ENCODE measurements at regions not wholly inside any gene's neighbourhood (a gene's known extent, or its start where the extent isn't known, plus 50 kb on each side); places are given as distances from the start of the nearest gene placed in this dataset.
"Not testable (repeated sequence)": the region's sequence is repeated elsewhere in the genome, so short reads cannot be mapped to it uniquely, and the experiment has no call there.

DNA sequence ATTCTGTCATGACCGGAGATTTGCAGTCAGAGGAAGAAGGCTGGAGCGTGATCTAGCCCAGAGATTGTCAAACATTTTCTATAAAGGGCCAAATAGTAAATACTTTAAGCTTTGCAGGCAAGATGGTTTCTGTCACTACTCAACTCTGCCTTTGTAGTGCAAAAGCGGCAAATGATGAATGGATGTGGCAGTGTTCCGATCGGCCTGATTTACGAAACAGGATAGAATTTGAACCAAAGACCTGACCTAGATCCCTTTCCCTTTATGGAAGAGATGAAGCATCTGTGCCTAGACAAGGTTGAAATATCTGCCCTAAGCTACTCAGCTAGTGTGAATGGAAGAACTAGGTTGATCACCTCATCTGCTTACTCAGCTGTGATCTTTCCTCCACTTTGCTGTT lies 209.5 kb downstream of the YTHDC2 start:
- no peak for DNase-seq

DNA sequence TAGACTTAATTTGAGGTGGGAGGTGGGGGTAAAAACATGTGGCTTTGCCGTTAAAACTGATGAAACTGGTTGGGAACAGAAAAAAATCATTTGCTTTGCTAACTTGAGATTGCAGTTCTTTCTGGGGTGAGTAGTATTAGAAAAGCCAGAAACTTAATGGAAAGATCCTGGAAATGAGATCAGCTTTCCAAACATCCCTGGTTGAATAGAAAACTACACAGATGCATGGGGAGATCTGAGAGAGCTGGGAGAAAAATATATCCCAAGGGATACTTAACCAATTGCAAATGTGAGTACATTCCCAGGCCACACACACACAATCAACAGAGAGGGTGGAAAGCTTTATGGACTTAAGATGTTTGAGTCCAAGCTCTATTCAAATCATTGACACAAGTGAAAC lies 222.3 kb downstream of the YTHDC2 start:
- DNase-seq: no peak

DNA sequence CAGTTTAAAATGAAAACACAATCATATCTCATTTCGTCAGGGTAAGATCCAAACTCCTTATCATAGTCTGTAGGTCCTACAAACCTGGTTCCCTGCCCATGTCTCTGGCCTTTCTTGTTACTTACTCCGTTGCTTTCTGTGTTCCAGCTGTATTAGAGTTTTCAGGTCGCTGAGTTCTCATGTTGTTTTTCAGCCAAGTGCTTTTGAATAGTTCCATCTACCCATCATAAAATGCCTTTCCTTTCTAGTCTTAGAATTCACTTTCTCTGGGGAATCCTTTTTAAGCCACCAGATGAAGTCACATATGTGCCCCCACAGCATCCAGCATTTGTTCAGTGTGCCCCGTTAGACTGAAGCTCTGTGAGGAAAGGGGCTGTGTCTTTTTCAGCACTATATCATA lies 228.7 kb downstream of the YTHDC2 start:
- no peak for DNase-seq

DNA sequence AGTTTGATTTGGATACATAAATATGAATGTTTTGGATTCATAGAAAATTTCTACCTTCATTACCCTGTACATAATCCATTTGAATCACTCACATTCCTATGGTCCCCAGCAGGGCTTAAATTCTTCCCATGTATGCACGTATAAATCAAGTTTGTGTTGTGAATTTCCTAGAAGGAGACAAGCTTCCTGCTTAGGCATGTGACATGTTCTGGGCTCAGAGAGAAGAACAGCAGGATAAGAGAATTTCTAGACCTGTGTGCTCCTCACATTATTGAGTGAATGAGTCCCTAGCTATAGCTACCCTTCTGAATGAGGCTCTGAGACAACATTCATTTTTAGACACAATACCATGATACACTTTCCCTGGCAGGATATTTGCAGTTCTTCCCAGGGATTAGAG lies 229.1 kb downstream of the YTHDC2 start:
- no peak for DNase-seq

DNA sequence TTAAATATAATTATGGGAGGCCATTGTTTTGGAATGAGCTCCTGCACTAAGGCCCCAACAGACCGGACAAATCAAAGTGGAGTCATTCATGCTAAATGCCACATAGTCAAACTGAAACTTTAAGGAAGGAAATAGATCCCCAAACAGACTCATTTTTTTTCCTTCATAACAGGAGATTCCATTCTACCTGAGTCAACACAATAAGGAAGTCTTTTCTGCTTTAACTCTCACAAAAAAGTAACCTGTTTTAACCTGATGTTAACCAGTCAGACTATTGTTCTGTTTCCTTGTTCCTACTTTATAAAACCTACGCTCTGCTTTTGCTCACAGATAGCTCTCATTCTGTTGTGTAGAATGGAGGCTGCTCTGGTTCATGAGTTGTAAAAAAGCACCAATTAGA lies 234.9 kb downstream of the YTHDC2 start:
- no peak for DNase-seq

DNA sequence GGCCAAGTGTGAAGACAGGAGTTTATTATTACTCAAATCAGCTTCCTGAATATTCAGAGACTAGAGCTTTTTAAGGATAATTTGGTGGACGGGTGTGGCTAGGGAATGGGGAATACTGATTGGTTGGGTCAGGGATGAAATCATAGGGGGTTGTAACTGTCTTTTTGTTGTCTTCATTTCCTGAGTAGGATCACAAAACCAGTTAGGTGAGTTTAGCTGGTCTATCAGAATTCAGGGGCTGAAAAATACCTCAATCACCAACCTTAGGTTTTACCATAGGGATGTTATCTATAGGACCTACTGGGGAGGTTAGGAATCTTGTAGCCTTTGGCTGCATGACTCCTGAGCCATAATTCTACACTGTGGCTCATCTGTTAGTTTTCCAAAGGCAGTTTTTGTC lies 235.8 kb downstream of the YTHDC2 start:
- DNase-seq: no peak

DNA sequence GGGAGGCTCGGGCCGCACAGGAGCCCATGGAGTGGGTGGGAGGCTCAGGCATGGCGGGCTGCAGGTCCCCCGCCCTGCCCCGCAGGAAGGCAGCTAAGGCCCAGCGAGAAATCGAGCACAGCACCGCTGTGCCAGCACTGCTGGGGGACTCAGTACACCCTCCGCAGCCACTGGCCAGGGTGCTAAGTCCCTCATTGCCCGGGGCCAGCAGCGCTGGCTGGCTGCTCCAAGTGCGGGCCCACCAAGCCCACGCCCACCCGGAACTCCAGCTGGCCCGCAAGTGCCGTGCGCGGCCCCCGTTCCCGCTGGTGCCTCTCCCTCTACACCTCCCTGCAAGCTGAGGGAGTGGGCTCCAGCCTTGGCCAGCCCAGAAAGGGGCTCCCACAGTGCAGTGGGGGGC lies 239.7 kb downstream of the YTHDC2 start:
- DNase-seq: not testable (repeated sequence)

DNA sequence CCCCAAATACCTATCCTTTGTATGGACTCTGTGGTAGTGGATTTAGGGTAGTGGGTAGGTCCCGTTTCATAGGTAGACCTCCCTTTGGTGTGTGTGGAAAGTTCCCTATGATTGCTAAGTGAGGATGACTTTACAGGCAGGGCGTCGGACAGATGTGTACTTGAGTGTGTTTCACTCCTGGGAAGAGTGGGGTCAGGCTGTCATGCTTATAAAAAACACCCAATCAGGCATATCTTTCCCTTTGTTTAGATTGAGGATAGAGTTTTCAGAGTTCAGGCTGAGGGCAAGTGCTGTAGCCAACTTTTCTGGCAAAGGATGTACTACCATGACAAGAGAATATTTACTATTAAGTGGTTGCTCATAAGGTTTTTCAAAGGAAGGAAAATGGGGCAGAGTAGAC lies 242.0 kb downstream of the YTHDC2 start:
- no peak for DNase-seq

DNA sequence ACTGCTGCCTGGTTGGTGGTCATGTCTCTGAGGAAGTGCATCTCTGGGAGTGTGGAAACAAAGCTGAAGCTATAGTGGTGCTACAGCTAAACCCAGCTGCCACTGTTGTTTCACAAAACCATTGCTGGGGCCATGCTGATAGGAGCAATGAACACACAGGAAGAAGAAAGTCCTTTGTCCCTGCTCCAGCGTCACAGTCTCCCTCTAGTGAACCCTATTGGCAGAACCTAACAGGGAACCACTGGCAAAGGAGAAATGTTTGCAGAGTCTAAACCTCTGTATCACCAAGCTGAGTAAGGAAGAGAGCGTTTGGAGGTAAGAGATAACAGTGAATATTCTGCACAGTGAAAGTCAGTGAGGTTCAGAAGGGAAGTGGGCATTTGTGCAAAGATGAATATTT lies 244.0 kb downstream of the YTHDC2 start:
- DNase-seq: no peak

DNA sequence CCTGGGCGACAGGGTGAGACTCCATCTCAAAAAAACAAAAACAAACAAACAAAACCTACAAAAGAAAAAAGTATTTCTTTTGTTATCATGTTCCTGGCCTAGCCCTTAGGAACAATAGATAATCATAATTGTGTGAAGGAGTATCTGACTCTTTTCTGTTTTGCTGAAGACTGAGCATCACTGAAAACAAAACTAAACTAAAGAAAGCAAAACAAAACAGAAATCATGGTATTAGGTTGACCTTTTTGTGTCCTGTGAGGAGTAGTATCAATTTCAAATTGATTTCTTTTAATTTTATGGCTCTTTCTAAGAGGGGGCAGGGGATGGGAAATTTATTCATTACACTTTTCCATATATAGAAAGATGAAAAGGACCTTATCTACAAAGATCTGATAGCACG lies 246.0 kb downstream of the YTHDC2 start:
- no peak for DNase-seq

DNA sequence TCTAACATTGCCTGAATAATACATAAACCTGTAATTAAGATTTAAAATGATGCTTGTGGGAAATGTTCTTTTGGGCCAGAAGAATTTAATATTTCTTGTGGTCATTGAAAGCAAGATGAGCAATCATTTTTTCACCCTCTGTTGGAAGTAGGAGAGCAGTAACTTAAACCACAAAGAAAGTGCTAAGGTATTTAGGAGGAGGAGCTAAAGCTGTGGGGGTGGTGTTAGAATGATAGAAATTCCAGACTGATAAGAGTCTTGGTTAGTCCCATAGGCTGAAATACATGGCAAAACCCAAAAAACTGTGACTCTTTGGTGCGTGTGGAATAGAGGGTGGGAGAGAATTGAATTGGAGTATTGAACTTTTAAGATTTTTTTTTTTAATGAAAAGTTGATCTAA lies 247.0 kb downstream of the YTHDC2 start:
- DNase-seq: no peak

DNA sequence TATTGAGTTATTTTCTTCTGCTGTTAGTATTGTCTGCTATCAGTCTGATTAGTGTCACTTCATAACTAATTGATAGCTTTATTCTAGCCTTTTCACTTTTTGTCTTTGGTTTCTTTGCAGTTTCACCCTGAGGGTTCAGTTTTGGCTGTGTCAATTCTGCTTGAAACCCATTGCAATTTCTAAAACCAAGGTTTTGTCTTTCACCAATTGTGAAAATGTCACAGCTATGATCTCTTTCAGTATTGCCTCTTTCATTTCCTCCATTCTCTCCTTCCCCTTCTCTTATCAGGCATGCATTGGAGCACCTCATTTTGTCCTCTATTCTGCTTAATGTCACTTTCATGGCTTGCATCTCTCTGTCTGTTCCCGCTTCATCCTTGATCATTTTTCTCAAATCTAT lies 248.1 kb downstream of the YTHDC2 start:
- DNase-seq: no peak

DNA sequence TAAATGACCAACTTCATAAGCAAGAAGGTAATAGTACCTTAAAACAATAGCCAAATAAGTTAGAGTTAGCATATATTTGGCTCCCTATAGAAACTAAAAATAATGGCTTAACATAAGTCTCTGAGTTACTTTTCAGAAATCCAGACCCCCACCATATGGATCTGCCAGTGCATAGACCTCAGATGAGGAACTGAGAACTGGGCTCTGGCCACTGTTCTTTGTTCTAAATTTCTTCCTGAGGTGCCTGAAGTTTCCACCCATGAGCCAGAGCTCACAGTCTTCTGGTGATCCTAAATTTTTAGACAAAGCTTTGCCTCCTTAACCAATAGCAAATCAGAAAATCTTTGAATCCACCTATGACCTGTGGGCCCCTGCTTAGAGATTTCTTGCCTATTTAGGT lies 250.9 kb downstream of the YTHDC2 start:
- no peak for DNase-seq

DNA sequence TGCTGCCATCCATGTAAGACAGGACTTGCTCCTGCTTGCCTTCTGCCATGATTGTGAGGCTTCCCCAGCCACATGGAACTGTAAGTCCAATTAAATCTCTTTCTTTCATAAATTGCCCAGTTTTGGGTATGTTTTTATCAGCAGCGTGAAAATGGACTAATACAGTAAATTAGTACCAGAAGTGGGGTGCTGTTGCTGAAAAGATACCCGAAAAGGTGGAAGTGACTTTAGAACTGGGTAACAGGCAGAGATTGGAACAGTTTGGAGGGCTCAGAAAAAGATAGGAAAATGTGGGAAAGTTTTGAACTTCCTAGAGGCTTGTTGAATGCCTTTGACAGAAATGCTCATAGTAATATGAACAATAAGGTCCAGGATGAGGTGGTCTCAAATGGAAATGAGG lies 253.3 kb downstream of the YTHDC2 start:
- not testable (repeated sequence) for DNase-seq

DNA sequence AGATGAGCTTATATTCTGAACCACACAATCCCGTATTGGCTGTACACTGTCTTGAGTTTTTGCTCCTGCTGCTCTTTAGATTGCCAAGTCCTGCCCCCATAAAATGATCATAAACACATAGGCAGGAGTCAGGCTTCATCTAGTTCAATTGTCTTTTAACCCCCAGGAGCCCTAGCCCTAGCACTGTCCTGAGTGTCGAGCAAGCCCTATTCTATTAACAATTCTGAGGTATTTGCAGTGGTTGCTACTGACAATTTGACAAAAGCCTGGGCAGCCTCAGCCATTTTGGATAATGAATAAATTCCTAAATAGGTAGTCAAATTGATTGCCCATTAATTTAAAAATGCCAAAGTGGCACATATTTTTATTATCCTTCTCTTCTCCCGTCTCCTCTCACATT lies 257.2 kb downstream of the YTHDC2 start:
- no peak for DNase-seq

DNA sequence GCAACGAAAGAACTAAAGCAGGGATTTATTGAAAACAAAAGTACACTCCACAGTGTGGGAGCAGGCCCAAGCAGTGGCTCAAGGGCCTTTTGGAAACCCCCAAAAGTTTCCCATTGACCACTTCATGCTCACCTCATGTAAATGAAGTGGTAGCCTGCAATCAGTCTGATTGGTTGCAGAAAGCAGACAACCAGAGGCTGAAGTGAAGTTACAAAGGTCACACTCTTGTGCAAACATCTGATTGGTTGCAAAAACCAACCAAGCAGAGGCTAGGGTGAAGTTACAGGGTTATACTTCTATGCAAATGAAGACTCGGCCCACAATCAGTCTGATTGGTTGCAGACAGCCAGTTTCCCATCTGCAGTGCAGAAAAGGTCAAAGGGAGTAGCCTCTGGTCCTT lies 258.0 kb downstream of the YTHDC2 start:
- no peak for DNase-seq

DNA sequence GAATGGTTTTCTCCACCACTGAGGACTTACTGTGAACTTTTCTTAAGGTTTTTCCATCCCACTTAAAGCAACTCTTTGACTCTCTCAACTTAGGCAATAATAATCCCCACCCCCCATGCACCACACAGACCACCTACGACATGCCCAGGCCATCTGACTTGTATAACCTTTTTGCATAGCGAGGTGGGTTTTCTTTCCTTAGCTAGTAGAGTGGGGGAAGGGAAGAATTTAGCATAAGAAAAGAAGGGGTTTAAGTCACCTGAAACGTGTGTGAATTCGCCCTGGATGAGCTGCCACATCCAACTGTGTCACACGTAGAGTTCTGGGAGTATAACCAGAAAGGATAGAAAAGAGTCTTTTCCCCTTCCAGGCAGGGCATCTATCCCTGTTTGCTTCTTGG lies 262.7 kb downstream of the YTHDC2 start:
- no peak for DNase-seq

DNA sequence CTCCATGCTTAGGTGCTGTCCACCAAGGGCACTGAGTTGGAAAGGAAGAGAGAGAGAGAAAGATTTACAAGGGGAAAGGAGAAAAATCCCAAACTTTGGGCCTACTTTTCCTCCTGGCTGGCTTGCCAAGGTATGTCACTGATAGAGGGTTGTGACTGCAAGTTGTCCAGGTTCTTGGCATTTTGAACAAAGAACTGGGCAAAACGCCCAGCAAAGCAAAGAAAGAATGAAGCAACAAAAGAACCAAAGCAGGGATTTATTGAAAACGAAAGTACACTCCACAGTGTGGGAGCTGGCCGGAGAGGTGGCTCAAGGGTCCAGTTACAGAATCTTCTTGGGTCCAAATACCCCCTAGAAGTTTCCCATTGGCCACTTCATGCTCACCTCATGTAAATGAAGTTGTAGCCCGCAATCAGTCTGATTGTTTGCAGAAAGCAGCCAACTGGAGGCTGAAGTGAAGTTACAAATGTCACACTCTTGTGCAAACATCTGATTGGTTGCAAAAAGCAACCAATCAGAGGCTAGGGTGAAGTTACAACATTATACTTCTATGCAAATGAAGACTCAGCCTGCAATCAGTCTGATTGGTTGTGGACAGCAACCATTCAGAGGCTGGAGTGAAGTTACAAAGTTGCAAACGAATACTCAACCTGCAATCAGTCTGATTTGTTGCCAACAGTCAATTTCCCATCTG lies 263.5 kb downstream of the YTHDC2 start:
- DNase-seq: no peak

DNA sequence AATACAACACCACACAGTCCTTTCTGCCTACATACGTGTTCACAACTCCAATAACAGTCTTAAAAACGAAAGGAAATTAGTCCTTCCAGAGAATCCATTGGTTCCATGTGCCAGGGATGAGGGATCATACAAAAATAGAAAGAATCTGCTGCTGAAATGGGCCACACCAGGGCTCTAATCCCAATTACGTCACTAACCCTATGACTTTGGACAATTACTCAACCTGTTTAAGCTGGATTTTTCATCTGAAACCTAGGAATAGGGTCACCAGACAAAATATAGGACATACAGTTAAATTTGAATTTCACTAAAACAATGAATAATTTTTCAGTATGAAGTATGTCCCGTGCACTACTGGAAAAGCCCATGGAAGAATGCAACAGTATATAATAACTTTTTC lies 264.7 kb downstream of the YTHDC2 start:
- DNase-seq: no peak

DNA sequence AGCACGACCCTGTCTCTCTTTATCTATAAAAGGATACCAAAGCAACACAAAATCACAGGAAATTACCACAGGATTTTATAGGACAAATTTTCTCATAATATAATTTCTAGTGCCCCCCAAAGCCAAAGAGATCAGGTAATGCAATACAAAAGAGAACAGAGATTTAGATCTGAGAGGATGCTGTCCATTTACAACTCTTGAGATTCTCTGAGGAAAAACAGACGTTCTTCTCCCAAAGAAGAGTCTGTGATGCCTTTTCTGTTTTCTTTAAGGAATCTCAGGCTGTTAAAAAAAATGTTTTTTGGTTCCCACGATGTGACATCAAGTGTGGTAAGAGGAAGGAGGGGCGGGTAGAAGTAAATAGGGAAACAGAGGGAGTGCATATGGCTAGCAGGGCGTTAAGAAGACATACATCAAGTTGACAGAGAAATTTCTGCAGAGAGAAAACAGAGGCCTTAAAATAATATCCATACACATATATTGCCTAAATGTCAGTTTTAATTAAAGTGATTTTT lies 274.7 kb downstream of the YTHDC2 start:
- DNase-seq: no peak

DNA sequence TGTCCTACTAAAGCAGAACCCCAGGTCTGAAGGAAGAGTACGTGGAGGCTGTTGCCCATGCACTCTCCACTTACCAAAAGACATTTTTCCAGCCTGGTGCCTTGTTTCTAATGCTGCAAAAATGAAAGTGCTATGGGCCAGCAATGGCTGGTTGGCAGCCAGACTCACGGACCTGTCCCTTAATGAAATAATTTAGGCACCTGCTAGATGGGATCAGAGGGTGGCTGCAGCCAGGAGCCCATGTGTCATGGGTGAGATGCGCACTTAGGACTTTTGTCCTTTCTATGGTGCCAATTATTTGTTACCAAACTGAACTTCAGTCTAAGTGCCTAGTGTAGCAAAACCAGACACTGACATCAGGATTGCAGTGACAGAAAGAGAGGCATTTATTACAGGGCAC lies 276.3 kb downstream of the YTHDC2 start:
- no peak for DNase-seq

DNA sequence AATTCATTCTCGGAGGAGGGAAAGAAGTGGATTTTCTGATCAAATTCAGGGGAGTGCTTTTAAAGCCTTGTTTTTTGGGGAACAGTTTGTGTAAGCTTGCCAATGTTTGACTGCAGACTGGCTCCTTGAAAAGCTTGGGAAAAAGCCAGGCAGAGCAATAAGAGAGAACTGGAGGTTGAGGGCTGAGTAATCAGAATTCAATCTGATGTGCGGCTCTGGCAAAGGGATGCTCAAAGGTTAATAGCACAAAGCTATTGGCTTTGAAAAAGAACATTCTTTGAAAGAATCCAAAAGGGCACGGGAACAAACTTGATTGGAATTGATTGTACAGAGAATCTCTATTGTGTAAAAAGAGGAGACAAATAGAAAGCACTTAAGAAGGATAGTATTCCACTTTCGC lies 279.3 kb downstream of the YTHDC2 start:
- DNase-seq: no peak

DNA sequence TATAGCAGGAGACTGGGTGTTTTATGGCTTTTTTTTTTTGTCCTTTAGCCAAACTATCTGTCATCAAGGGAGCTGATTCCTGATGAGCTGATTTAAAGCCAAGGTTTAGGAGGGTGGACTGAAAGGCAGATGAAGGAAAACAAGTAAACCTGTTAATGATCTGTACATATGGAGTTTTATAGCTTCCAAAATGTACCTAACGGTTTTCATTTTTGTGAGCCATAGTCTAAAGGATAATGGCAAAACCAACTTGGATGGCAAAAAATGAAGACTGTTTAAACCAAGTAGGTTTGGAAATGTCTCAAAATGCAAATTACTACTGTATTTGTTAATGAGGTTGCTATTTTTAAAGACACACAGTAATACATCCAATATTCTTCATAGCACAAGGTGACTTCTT lies 281.5 kb downstream of the YTHDC2 start:
- no peak for DNase-seq

DNA sequence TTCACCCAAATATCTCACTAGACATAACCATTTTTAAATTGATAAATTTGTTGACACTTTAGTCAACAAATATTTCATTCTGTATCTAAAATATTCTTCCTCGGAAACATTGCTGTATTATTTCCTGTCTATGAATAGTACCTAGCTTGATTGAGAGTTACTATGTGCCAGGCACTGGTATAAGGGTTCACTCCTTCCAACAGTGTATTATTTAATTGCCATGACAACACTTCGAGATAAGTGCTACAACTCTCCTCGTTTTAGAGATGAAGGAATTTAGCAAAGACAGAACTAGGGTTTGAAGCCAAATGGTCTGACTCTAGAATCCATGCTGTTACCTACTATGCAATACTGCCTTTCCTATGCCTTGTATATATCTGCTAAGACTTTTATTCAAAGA lies 287.2 kb downstream of the YTHDC2 start:
- no peak for DNase-seq

DNA sequence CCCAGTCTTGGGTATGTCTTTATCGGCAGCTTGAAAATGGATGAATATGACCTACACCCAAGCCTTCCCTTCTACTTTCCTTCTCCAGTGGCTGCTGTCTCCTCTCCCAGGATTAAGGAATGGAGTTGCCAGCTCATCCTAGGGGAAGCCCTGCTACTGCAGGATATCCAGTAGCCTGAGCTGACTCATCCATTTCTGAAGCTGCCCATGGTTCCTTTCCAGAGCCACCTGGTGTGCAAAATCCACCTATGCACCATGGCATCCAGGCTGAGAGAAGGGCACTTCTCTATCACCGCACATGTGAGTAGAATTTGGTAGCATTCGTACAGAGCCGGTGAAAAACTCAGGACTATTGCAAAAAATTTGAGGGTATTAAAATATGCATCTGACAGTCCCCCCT lies 290.8 kb downstream of the YTHDC2 start:
- no peak for DNase-seq

DNA sequence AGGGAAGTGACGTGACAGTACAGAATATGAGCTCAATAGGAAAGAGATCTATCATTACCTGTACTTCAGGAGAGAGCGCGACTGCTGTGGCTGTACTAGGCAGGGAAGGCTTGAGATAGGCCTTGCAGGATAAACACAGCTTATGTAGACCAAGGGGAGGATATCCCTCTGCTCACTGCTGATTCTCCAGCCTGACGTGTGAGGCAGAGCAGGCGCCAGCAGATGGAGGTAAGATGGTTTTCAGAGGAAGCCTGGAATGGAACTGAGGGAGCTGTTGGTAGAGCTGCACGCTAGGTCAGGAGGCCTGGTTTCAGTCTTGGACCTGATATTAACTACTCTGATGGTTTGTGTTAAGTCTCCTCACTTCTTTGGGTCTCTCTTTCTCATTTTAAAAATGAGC lies 291.4 kb downstream of the YTHDC2 start:
- no peak for DNase-seq

Measured in stimulated activated CD8-positive, alpha-beta memory T cell treated with anti-CD3 and anti-CD28 coated beads, Interleukin-4, amount 100 ng/mL, for 48 hours (primary cell).